ENCODE measurements at regions not wholly inside any gene's neighbourhood (a gene's known extent, or its start where the extent isn't known, plus 50 kb on each side); places are given as distances from the start of the nearest gene placed in this dataset.
A peak's percentile ranks its signal among the peaks of the same experiment; 100 is the strongest.

DNA sequence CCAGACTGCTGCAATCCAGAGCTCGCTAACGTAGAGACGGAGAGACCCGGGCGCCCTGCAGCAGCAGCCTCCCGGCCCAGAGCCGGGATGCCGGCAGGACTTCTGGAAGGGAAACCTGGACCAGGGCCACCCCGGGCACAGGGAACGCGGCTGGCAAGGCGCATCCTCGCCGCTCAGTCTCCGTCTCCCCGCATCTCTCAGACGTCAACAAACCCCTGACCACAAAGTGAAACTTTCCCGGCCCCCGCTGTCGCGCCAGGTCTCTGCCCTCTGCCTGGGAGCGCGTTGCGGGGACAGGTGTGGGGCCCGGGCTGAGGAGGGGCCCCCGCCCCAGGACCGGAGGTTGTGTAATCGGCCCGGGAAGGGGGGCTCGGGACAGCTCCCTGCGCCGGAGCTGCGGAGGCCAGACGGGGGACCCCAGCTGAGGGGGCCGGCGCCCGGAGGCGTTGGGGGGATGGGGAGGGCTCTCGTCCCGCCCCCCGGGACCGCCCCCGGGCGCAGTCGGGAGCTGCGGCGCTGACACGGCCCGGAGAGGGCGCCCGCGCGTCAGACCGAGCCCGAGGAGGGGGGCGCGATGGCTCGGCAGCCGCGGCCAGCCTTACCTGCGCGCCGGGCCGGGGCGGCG is 116.6 kb upstream of the HIVEP3 start:
- peak in 3 of 4 donors; percentile 41 to 59 (median 49) for DNase-seq (ENCODE audit: low read depth in 4 of 4, low spot score in 3 of 4)

DNA sequence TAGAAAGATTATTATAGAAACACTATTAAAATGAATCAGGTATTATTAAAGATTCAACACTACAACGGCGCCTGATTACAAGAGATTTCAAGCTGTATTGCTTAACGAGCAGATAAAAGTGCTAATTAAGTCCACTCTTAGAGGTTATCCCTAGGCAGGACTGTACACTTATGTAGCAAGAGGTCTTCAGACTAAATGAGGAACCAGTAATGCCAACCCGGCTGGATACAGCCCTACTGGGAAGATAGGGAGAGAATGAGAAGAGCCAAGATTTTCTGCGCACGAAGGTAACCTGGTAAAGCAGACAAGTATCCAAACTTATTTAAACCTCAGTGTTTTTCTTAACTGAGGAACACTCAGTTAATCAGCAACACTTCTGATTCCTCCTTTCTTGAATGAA is 115.7 kb upstream of the HIVEP3 start:
- no peak for DNase-seq (ENCODE audit: low read depth in 4 of 4, low spot score in 3 of 4)

DNA sequence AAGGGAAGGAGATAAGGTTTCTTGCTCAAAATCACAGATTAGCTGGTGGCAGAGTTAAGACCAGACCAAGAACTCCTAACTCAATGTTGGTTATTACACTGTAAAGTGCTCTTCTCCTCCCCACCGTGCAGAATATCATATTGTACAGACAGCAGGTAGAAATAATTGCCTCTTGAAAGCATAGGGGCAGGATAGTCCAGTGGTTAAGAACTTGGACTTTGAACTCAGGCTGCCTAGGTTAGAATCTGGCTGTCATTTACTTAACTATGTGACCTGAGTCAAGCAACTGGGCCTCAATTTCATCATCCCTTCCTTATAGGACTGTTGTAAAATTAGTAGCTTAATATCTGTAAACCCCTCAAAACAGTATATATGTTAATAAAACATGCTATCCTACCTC is 114.9 kb upstream of the HIVEP3 start:
- no peak for DNase-seq (ENCODE audit: low read depth in 4 of 4, low spot score in 3 of 4)

DNA sequence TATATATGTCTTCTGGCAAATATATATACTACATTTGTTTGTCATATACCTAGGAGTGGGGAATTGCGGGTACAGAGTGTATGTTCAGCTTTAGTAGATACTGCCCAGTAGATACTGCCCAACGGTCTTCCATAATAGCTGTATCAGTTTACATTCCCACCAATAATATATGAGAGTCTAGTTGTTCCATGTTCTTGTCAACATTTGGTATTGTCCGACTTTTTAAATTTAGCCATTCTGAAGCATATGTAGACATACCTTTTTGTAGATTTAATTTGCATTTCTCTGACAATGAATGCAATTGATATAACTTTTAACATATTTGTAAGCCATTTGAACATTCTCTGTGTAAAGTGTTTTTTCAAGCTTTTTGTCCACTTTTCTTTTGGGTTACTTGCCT is 99.0 kb upstream of the HIVEP3 start:
- DNase-seq (ENCODE audit: low read depth in 4 of 4, low spot score in 3 of 4) = no peak

DNA sequence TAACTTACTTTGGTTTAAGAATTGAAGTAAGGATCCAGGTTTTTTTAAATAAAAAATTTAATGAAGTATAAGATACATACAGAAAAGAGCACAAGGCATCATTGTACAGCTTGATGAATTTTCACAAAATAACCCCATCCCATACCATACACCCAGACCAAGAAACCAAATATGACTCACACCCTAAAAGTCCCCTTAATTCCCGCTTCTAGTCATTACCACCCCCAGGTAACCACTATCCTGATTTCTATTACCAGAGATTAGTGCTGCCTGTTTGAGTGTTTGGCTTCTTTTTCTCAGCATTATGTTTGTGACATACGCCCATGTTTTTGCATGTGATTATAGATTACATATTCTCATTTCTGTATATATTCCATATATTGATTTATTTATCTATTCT is 98.5 kb upstream of the HIVEP3 start:
- DNase-seq (ENCODE audit: low read depth in 4 of 4, low spot score in 3 of 4) = no peak

DNA sequence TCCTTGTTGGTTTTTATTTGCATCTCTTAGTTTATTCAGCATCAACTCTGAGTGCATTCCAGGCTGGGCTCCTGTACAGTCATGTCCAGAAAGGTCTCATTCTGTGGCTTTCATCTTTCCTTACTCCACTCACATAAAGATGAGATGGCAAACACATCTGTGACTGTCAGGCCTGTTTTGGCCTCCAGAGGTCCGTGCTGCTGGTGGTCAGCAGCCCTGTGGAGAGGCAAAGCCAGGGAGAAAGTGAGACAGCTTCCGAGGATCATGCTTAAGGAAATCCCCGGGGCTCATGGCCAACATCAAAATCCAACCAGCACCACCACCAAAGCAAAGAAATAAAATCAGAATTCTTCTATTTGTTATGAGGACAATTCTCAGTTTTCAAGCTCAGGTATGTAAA is 96.1 kb upstream of the HIVEP3 start:
- DNase-seq (ENCODE audit: low read depth in 4 of 4, low spot score in 3 of 4) = no peak

DNA sequence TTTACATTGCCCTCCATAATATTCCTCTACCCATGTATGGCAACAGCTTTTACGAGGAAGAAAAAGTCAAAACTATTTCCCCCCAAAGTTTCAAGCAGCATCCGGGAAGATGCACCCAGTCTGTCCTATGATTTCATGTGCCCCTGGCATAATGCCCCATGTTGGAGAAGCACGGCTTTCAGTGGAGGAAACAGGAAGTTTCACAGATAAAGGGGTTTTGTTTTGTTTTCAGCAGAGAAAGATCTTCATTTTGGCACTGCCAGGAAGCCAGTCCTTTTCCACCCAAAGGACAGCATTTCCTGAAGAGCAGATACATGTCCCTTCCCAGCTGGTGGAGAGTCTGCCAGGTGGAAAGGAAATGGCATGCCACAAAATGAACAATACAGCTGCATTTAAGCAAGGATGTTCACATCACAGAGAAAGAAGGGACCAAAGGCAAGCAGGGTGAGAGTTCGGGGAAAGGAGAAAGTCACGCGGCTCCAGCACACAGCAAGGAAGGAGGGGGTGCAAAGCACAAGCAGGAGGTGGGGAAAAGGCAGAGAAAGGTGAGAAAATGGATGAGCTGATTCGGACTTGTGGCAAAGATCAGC is 95.3 kb upstream of the HIVEP3 start:
- DNase-seq (ENCODE audit: low read depth in 4 of 4, low spot score in 3 of 4) = no peak

DNA sequence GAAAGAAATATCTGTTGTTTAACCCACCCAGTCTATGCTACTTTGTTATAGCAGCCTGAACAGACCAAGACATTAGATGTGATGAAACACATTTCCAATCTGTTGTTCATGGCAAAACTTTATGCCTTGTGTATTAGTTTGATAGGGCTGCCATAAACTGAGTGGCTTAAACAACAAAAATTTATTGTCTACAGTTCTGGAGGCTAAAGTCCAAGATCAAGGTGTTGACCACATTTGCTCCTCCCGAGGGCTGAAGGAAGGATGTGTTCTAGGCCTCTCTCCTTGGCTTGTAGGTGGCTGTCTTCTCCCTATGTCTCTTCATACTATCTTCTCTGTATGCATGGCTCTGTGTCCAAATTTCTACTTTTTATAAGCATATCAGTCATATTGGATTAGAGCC is 94.1 kb upstream of the HIVEP3 start:
- DNase-seq (ENCODE audit: low read depth in 4 of 4, low spot score in 3 of 4) = no peak

DNA sequence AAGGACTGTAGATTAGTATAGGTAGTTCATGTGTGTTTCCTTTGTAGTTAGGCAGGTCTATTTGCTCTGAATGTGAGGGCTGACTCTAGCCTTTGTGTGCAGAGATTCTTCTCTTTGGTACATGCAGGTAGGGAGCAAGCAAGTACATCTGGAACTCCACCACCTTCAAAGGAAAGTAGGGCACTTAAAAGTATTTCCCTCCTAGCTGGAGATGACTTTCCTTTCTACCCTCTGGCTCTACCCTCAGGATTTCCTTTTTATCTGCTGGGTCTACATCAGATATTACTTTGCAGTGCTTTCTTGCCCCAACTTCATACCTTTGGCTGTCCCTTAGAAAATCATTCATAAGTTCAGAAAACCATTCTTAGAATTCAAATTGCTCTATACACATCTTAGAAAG is 91.7 kb upstream of the HIVEP3 start:
- no peak for DNase-seq (ENCODE audit: low read depth in 4 of 4, low spot score in 3 of 4)

DNA sequence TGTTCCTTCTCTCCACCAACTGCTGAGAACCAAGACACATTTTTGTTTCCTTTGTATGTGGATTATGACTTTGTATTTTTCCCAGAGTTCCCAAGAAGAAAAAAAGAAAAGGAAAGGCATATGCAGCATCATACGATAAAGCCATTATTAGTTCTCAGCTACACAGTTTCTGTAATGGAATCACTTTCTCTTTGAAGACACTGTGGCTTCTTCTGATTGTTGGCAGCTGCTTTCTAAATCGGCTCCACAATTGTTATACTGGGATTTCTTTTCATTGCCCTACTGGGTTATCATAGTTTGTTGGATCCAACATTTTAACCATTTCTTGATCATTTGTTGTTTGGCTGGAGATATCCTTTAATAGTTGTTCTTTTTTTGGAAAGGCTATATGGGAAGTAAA is 89.5 kb upstream of the HIVEP3 start:
- DNase-seq (ENCODE audit: low read depth in 4 of 4, low spot score in 3 of 4) = no peak

DNA sequence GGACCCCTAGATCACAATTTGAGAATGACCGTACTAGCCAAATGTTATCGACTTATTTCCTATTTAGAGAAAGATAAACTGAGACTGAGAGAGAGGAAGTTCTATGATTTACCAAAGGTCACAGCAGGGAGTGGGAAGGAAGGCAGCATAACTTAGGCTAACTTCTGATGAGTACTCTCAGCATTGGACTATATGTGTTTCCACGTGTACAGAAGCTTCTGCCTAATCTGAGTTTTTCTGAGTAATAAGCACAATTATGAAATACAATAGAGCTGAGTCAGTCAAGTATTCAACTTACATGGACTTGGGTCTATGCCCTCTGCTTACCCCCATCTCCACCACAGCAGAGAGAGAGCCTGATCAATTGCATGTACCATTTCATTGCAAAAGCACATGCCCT is 88.1 kb upstream of the HIVEP3 start:
- DNase-seq (ENCODE audit: low read depth in 4 of 4, low spot score in 3 of 4) = no peak

DNA sequence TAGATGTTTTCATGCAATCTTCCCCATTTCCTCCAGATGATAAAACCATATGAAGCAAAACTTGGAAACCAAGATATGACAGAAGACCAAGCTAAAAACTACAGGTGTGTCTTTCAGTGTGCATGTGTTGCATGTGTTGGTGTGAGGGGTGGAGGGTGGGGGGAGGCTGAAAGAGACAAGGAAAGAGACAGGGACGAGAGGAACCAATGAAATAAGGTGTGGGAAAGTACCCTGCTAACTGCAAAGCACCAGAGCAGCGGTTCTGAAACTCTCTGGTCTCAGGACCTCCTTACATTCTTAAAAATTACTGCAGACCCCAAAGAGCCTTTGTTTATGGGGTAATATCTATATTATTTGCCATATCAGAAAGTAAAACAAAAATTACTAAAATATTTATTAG is 87.4 kb upstream of the HIVEP3 start:
- no peak for DNase-seq (ENCODE audit: low read depth in 4 of 4, low spot score in 3 of 4)

DNA sequence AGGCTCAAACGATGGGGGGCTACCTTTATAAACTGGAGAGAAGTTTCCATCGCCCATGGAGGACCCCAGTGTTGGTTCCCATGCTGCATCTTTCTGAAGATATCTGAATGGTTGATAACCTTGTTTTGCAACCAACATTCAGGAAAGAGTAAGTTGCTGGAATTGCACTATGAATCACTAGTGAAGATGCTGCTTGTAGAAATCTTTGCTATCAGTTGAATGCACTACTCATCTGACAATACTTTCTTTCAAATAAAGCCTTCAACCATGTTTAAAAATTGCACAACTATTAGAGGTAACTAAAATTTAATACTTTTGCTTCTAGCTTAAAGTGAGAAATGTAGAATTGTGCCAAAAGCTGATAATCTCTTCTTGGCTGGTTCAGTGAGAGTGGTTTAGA is 86.8 kb upstream of the HIVEP3 start:
- no peak for DNase-seq (ENCODE audit: low read depth in 4 of 4, low spot score in 3 of 4)

DNA sequence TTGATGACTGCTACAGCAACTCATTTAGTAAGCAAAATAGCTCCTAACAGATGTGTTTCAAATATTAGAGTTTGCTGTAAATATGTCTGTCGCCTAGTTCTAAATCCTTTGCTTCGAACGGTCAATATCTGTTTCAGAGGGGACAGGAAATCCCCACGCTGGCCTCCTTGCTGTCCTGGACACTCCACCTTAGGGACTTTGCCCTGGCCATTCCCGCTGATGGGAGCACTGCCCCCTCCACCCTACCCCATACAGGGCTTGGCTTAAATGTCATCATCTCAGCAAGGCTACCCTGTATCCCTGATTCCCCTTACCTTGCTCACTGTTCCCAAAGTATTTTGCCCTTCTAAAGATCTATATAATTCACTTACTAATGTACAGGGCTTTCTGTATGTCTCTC is 86.1 kb upstream of the HIVEP3 start:
- DNase-seq (ENCODE audit: low read depth in 4 of 4, low spot score in 3 of 4) = no peak

DNA sequence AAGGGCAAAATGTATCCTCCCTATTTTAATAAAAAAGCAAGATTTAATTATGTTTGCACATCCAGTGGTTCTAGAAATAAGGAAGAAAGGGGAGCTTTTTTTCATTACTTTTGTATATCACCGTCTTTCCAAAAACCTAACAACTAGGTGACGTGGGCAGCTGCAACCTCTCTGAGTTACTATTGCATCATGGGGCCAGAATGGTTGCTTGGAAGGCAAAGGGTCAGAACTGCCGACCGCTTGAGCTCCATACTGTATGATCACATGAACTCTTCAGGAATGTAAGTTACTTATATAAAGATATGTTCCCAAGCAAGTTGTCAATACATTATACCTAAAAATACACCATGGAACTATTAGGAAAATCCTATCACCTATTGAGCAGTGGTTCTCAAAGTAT is 85.6 kb upstream of the HIVEP3 start:
- no peak for DNase-seq (ENCODE audit: low read depth in 4 of 4, low spot score in 3 of 4)

DNA sequence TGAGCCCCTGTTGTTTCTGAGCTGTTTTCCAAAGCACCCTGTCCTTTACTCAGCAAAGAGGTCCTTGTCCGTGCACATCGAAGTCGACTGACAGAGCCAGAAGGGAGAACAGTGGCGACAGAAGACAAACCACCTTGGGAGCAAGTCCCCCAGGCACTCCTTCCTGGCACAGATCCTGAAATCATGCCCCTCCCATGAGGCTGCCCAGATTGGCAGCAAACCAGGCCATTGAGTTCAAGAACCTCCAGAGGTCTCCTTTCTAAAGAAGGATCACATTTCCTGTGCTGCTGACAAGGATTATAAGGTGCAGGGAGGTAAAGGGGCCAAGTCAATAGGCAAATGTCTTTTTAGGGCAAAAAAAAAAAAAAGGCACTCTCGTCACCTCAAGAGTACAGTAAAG is 84.7 kb upstream of the HIVEP3 start:
- DNase-seq (ENCODE audit: low read depth in 4 of 4, low spot score in 3 of 4) = no peak

DNA sequence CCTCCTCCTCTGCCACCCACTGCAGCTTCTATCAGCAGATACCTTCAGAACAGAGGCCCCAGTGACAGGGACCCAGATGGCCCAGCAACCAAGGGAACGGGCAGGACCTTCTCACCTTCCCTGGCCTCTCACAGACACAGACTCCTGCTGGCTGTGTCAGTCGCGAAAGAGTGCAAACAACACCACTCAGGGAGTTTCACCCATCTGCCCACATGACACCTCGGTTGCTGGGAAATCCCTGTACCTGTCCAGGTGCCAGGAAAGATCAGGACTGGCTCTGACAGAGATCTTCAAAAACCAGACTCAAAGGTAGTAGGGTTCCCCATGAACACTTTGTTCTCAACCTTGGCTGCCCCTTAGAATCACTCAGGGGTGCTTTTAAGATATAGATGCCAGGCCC is 83.5 kb upstream of the HIVEP3 start:
- no peak for DNase-seq (ENCODE audit: low read depth in 4 of 4, low spot score in 3 of 4)

DNA sequence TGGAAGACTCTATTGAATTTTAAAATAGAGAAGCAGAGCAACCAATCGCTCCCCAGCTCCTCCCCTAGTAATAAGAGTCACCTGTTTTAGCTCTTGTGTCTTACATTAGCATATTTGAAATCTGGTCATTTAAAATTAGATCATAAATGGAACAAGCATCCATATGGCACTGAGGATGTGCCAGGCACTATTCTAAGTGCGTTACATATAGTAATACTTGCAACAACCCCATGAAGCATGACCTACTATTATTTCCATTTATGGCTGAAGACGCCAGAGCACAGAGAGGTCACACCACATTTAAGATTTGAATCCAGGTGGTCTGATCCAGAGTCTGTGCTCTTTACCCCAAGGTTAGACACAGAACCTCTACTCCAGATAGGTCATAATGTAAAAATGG is 82.0 kb upstream of the HIVEP3 start:
- DNase-seq (ENCODE audit: low read depth in 4 of 4, low spot score in 3 of 4) = no peak

DNA sequence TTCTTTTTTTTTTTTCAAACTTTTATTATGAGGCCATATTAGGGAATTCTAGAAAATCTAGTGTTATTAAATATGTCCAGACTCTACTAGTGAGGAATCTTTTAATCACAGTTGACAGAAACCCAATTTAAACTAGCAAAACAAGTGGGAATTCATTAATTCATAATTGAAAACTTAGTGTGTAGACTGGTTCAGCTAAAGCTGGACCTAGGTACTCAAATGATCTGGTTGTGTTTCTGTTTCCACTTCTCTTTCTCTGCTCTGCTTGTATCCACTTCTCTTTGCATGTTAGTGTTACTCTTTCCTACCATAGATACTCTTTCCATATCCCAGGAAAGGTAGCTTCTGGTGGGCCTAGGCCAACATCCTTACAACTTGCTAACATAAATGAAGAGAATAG is 81.2 kb upstream of the HIVEP3 start:
- no peak for DNase-seq (ENCODE audit: low read depth in 4 of 4, low spot score in 3 of 4)

DNA sequence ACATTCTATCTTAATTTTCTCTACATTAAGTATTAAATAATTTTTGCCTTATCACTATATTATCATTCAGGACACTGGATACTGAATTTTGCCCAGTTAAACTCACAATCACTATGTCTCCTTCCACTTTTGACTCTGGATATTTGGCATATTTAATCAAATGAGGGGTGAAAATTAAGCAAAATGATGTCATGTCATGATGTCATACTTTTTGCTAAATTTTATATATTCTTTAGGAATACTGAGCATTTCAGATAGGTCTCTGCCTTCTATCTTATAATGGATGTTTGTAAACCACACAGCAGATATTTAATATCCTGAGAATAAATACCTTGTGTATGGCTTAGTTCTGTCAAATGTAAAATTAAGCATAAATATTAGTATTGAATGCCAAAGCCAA is 79.5 kb upstream of the HIVEP3 start:
- DNase-seq (ENCODE audit: low read depth in 4 of 4, low spot score in 3 of 4) = no peak

DNA sequence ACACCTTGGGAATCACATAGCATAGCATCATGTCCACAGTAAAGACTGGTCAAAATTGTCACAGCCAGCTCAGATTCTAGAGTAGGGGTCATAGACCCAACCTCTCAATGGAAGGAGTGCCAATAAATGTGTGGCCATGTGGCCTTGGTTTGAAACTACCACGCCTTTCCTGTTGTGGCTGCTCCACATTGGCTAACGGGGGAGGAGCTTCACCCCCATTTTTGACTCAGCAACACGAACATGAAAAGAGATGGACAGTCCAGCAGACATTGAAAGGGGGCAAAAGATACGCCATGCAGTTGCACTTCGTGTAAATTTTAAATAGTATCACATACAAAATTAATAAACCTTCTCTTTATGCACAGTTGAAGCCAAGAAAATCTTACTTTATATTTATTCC is 78.4 kb upstream of the HIVEP3 start:
- no peak for DNase-seq (ENCODE audit: low read depth in 4 of 4, low spot score in 3 of 4)

DNA sequence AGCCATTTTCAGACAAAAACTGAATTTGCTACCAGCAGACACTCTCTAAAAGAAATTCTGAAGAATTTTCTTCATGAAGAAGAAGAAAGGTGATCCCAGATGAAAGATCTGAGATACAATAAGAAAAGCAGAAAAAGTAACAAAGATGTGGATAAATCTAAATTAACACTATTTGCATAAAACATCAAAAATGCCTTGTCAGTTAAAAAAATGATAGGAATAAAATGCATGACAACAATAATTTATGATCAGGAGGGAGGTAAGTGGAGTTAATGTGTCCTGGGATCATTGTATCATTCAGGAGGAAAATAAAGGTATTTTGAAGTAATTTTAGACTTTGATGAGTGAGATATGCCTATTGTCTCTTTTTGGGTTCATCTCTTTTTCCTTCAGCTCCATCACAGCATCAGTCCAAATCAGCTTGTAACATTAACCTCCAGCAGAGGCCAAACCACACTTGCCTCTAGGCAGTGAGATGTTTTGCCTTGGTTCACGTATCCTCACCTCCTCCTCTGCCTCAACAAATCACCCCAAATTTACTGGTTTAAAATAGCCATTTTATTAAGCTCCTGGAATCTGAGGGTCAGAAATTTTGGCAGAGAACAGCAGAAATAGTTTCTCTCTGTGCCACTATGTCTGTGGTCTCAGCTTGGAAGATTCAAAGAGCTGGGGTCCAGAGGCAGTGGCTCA is 76.9 kb upstream of the HIVEP3 start:
- DNase-seq (ENCODE audit: low read depth in 4 of 4, low spot score in 3 of 4) = no peak
